Testis (tissue), 2 donors: ENCODE measurements at regions not wholly inside any gene's neighbourhood (a gene's known extent, or its start where the extent isn't known, plus 50 kb on each side); places are given as distances from the start of the nearest gene placed in this dataset.

ENCODE experiments used
- POLR2A ChIP-seq: fragments of 450-650 bp; IDR thresholded peaks from one replicate; pipeline ENCODE4 v1.6.1; 2017; ENCODE audit warnings: antibody characterized with exemption, mild to moderate bottlenecking, moderate library complexity
- TF ChIP-seq, protein P1 (sequence below), 3 experiments: fragments of 450-650 bp in 2 of 3; fragments of 200-600 bp in 1 of 3; sonication (generic) in 1 of 3; IDR thresholded peaks; one replicate each; pipeline ENCODE4 v1.5.1; 2016 to 2019; ENCODE audit warnings: antibody characterized with exemption in 3 of 3, mild to moderate bottlenecking in 2 of 3, moderate library complexity in 1 of 3

DNA sequence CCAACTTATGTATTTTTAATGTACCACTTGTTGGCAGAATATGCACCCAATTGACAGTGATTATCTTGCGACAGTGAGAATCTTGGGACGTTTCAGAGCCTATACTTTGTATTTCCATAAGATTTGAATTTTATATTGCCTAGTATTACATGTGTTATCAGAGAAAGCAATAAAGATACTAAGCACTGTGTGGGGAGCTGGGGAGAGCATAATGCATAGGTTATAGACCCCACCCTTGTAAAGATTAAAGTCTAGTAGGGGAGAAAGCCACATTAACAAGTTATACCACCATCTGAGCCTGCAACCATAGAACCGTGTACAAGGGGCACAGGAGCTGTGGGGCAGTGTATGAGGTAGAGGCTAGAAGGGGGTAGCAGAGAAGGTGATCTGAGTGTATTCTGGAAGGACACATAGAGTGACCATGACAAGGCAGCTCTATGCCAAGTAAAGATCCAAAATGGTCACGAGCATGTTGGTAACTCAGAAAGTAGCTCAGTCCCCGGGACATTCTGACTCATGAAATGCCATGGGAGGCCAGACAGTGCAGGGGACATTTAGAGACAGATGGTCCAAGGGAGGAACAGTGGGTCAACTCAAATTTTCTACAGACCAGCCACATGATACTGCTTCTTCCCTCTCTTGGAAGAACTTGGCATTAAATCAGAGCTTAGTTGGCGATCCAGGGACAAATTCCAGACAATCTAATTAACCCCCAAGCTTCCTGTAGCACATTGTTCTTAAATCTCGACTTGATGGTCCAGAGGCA, 84.5 kb downstream of the ADRA2A start:
- TF ChIP-seq, protein P1, sequence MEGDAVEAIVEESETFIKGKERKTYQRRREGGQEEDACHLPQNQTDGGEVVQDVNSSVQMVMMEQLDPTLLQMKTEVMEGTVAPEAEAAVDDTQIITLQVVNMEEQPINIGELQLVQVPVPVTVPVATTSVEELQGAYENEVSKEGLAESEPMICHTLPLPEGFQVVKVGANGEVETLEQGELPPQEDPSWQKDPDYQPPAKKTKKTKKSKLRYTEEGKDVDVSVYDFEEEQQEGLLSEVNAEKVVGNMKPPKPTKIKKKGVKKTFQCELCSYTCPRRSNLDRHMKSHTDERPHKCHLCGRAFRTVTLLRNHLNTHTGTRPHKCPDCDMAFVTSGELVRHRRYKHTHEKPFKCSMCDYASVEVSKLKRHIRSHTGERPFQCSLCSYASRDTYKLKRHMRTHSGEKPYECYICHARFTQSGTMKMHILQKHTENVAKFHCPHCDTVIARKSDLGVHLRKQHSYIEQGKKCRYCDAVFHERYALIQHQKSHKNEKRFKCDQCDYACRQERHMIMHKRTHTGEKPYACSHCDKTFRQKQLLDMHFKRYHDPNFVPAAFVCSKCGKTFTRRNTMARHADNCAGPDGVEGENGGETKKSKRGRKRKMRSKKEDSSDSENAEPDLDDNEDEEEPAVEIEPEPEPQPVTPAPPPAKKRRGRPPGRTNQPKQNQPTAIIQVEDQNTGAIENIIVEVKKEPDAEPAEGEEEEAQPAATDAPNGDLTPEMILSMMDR (IDR thresholded peaks at IDR 0.05) = no peak
- no peak for TF ChIP-seq POLR2A
